ENCODE measurements at regions not wholly inside any gene's neighbourhood (a gene's known extent, or its start where the extent isn't known, plus 50 kb on each side); places are given as distances from the start of the nearest gene placed in this dataset.

GRCh38 chr2:111657351-111657975 is 226.5 kb downstream of the ANAPC1 start:
- DNase-seq = no peak

DNA sequence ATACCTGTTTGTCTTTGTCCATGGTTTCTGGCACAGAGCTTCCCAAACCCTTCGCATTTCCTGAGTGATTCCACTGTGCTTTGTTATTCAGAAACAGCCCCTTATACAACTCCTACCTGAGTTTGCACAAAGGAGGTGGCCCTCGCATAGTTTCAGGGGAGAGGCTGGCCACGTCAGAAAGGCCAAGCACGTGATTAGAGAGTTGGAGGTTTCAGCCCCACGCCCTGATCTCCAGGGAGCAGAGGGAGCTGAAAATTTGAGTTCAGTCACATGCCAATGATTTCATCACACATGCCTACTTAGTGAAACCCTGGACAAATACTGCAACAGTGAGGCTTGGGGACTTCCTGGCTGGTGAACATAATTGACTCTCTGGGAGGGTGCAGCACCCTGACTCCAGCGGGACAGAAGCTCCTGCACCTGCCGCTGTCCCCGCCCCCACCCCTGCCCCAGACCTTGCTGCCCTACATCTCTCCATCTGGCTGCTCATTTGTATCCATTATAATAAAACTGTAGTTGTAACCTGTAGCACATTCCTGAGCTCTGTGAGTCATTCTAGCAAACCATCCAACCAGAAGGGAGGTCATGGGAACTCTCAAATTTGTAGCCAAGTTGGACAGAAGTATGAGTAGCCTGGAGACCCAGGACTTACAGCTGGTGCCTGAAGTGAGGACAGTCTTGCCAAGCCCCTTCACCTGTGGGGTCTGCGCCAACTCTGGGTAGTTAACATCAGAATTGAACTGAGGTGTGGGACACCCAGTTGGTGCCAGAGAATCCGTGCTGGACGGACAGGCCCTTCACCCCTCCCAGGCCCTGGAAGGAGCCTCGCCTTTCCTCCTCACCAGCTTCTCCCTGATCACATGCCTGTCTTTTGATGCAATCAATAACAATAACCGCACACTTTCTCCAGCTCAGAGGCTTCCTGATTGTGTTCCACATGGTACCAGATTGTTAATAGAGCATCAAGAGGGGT is 224.3 kb downstream of the ANAPC1 start:
- peak; percentile 87 for DNase-seq

GRCh38 chr2:111660811-111661210 is 223.2 kb downstream of the ANAPC1 start:
- DNase-seq = no peak

DNA sequence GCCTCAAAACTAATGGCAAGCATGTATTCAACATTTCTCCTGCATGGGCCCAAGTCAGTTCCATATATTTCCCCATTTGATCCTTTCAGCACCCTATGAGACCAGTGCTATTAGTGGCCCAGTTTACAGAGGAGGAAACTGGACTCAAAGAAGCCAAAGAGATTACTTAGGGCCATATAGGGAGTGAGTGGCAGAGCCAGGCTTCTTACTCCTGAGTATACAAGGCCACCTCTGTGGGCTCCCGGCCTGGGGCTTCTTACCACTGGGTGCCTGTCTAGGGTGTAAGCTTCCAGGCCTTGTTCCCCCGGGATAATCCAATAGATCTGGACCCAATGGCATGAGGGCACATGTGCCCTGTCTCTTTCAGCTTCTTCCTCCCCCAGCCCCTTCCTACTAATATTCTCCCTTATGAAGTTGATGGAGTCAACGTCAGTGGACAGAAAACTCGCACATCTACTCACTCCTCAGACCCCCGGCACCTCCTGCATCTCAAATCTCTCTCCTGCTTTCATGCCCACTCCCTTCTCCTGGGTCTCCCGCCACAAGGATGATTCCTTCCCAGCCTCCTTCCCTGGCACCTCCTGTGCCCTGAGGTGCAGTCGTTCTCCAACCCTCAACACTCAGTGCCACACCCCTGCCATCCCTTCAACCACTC is 222.6 kb downstream of the ANAPC1 start:
- DNase-seq = no peak

GRCh38 chr2:111662039-111662770 is 221.8 kb downstream of the ANAPC1 start:
- DNase-seq = peak; percentile 76

GRCh38 chr2:111662771-111663470 is 221.1 kb downstream of the ANAPC1 start:
- peak; percentile 8 for DNase-seq

GRCh38 chr2:111663471-111664274 is 220.3 kb downstream of the ANAPC1 start:
- DNase-seq = peak; percentile 64

GRCh38 chr2:111664275-111664850 is 219.6 kb downstream of the ANAPC1 start:
- no peak for DNase-seq

DNA sequence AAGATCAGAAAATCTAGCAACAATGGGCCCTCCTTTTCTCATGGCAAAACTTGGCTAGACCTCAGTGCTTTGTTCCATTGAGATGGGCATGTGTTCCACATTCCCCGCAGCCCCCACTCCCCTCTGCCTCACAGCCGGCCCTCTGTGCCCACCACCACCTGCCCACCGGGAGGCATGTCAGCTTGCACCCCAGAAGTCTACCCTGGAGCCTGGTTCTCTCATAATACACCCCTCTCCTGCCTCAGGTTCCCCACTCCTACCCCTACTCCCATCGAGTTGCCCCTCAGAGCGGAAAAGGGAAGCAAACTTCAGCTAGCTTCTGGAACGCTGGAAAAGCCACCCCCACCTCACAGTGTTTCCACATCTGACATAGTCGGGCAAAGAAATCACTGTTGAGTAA is 219.0 kb downstream of the ANAPC1 start:
- DNase-seq = no peak

GRCh38 chr2:111665551-111666116 is 218.4 kb downstream of the ANAPC1 start:
- DNase-seq = no peak

- DNase-seq = no peak
These were observed 217.8 kb downstream of the ANAPC1 start for GRCh38 chr2:111666160-111666559.

DNA sequence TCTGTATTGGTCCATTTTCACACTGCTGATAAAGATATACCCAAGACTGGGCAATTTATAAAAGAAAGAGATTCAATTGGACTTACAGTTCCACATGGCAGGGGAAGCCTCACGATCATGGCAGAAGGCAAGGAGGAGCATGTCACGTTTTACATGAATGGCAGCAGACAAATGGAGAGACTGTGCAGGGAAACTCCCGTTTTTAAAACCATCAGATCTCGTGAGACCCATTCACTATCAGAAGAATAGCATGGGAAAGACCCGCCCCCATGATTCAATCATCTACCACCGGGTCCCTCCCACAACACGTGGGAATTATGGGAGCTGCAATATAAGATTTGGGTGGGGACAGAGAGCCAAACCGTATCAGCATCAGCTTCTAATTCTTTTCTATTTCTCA is 217.0 kb downstream of the ANAPC1 start:
- no peak for DNase-seq

DNA sequence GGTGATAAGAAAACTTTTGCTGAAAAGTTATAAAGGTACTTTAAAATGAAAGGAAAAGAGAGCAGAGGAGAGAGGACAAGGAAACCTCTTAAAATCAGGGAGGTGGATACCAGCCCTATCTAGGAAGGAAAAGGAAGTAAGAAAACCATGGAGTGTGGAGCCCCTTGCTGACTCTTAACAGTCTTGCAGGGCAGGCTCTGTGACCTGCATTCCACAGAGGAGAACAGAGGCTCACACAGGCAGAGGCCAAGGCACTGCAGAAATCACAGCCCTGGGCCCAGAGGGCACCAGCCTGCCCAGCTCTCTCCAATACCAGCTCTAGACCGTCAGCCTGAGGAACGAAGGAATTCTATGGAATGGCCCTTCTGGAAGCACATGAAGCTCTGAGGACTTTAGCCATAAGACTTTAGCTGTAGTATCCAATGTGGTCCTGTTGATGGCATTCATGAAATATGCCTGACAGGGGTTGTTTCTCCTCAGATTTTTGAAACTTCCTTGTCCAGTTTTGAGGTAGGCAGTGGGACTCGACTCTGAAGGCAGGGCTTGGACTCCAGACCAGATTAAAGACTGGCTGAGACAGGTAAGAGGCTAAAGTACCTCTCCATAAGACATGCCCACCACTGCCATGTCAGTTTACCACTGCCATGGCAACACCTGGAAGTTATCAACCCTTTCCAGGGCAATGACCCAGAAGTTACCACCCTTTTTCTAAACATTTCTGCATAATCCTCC is 216.3 kb downstream of the ANAPC1 start:
- DNase-seq = peak; percentile 80

DNA sequence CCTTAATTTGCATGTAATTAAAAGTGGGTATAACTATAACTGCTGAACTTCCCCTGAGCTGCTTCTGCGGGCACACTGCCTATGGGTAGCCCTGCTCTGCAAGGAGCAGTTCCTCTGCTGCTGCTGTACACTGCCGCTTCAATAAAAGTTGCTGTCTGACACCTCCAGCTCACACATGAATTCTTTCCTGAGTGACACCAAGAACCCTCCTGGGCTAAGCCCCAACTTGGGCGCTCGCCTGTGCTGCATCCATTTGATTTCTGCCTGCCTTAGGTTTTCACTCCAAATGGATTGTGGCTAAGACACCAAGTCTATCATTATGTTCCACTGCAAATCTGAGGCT is 215.7 kb downstream of the ANAPC1 start:
- no peak for DNase-seq

- DNase-seq = no peak
These were observed 215.3 kb downstream of the ANAPC1 start for GRCh38 chr2:111668741-111669140.

DNA sequence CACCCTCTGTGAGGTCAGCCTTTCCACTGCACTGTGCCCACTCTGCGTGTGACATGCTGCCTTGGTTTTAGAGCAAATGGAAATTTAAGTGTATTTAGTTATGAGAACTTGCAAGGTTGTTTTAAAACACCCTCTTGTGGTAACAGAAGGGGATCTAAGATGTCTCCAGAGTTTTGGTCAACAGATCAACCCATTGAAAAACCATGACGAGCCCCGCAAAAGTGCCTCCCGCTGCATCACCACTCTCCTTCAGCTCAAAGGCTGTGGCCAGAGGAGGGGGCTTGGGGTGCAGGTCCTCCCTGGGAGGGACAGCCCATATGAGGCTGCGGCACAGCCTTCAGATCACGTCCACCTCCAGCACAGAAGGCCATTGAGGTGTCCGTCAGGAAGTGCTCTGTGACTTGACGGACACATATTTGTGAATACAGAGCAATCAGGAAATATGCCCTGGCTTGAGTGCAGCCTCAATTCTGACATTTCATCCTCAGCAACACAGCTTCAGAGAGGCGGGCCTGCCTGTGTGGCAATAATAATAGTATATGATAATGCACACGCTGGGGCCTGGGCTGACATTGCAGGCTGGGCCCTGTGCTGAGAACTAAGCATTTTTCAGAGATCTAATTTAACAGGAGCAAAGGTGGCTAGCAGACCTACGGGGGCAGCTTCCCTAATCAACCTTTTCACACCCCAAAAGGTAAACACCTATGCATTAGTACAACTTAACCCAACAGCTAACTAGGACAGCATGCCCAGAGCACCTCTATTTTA is 213.9 kb downstream of the ANAPC1 start:
- DNase-seq = no peak

DNA sequence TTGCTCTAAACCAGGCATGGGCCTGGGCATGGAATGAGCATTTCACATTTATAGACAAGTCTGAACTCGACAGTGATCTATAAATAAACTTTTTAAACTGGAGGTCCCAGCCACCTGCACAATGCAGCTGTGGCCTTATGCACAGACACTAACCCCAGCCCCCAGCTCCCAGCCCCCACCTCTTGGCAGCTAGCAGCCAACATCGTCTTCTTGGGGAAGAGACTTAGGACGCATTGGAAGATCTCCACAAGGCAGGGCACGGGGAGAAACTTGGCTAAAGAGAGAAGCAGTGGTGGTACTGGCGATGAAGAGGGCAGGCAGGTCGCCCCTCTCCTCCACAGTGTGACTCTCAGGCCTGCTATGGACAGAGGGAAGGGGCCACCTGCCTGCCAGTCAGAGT is 213.2 kb downstream of the ANAPC1 start:
- no peak for DNase-seq

DNA sequence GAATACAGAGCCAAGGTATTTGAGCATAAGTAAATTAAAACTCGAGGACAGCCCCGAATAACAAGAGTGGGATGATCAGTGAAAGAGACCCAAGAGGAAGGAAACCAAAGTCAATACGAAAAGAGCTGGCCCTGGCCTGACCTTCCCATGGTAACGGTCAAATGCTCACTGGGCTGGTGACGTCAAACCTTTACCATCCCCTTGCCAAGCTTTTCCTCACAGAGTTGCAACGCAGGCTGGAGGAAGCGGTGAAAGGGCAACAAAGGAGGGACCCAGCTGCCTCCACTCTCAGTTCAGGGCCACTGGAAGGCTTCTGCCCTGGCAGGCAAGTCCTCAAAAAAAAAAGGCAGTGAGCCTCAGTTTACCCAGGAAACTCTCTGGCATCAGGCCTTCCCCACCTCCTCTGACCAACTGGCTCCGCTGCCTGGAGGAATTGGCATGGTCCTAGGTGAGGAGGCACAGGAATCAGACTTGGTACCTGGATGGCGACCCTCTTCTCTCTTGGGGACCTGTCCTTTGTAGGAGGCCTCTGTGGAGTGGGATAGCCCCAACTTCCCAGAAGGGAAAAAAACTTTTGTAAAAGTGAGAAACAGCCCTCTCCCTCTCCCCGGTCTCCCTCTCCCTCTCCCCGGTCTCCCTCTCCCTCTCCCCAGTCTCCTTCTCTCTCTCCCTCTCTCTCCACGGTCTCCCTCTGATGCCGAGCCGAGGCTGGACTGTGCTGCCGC is 212.4 kb downstream of the ANAPC1 start:
- no peak for DNase-seq

Data from fibroblast of skin of back (primary cell).